Neural cell (in vitro differentiated cells): ENCODE measurements at regions not wholly inside any gene's neighbourhood (a gene's known extent, or its start where the extent isn't known, plus 50 kb on each side); places are given as distances from the start of the nearest gene placed in this dataset.
"Not testable (repeated sequence)": the region's sequence is repeated elsewhere in the genome, so short reads cannot be mapped to it uniquely, and the experiment has no call there.

Experiments
- H2AFZ ChIP-seq: fragments of 200-600, 300-800 bp; sonication (generic), shearing (Covaris generic); 2 replicates; pipeline ENCODE4 v1.6.0; 2014; ENCODE audit warnings: low read depth, mild to moderate bottlenecking, antibody characterized with exemption, low read length, moderate library complexity
- H3F3A ChIP-seq: fragments of 200-600 bp; shearing (Covaris generic); 2 replicates; pipeline ENCODE4 v1.6.1; 2016; ENCODE audit warnings: mild to moderate bottlenecking, moderate library complexity, mixed read lengths, antibody characterized with exemption, low read length; ENCODE audit not compliant: insufficient read depth, poor library complexity, severe bottlenecking
- H3K27ac ChIP-seq: fragments of 200-600, 300-800 bp; sonication (generic), shearing (Covaris generic); 2 replicates; pipeline ENCODE4 v1.5.1; 2014; ENCODE audit warnings: mild to moderate bottlenecking, low read length, moderate library complexity
- H3K27me3 ChIP-seq: fragments of 300-800, 200-600 bp; sonication (generic), shearing (Covaris generic); 2 replicates; pipeline ENCODE4 v1.6.0; 2014; ENCODE audit warnings: mild to moderate bottlenecking, low read depth, low read length, moderate library complexity; ENCODE audit not compliant: insufficient read depth
- H3K36me3 ChIP-seq: fragments of 300-800, 200-600 bp; sonication (generic), shearing (Covaris generic); 2 replicates; pipeline ENCODE4 v1.5.1; 2014; ENCODE audit warnings: mild to moderate bottlenecking, antibody characterized with exemption, low read length, moderate library complexity; ENCODE audit not compliant: insufficient read depth
- H3K4me2 ChIP-seq: fragments of 300-800, 200-600 bp; sonication (generic), shearing (Covaris generic); 2 replicates; pipeline ENCODE4 v1.6.0; 2014; ENCODE audit warnings: mild to moderate bottlenecking, low read length
- H3K4me3 ChIP-seq: fragments of 300-800, 200-600 bp; sonication (generic), shearing (Covaris generic); 2 replicates; pipeline ENCODE4 v1.5.1; 2014; ENCODE audit warnings: mild to moderate bottlenecking, low read length, moderate library complexity
- H3K79me2 ChIP-seq: fragments of 200-600 bp; shearing (Covaris generic); replicated peaks from 2 replicates; pipeline ENCODE4 v1.6.0; 2014; ENCODE audit warnings: mild to moderate bottlenecking, low read length, moderate library complexity; ENCODE audit not compliant: insufficient read depth
- H3K9ac ChIP-seq: fragments of 300-800, 200-600 bp; sonication (generic), shearing (Covaris generic); 2 replicates; pipeline ENCODE4 v1.6.1; 2016; ENCODE audit warnings: mild to moderate bottlenecking, low read length, mixed read lengths
- H3K9me2 ChIP-seq: fragments of 200-600 bp; shearing (Covaris generic); 2 replicates; pipeline ENCODE4 v1.6.1; 2016; ENCODE audit warnings: mild to moderate bottlenecking, low read length, mixed read lengths; ENCODE audit not compliant: insufficient read depth
- H3K9me3 ChIP-seq: fragments of 200-600, 300-800 bp; sonication (generic), shearing (Covaris generic); 2 replicates; pipeline ENCODE4 v1.6.1; 2016; ENCODE audit warnings: mild to moderate bottlenecking, mixed run types, low read length, moderate library complexity, mixed read lengths
- H4K20me1 ChIP-seq: fragments of 200-600 bp; shearing (Covaris generic); 2 replicates; pipeline ENCODE4 v1.6.1; 2016; ENCODE audit warnings: mild to moderate bottlenecking, mixed run types; ENCODE audit not compliant: insufficient read depth
- EP300 ChIP-seq: fragments of 450-650 bp; conservative IDR thresholded peaks from 2 replicates; pipeline ENCODE4 v1.6.1; 2014; ENCODE audit warnings: antibody characterized with exemption, mild to moderate bottlenecking, moderate library complexity; ENCODE audit not compliant: poor library complexity, severe bottlenecking
- EZH2 ChIP-seq: fragments of 200-600, 300-800 bp; shearing (Covaris generic), sonication (generic); IDR thresholded peaks from 2 replicates; pipeline ENCODE4 v1.6.1; 2014; ENCODE audit warnings: antibody characterized with exemption, low read length, borderline replicate concordance, mild to moderate bottlenecking; ENCODE audit not compliant: insufficient read depth, poor library complexity, severe bottlenecking
- MXI1 ChIP-seq: fragments of 450-650 bp; conservative IDR thresholded peaks from 2 replicates; pipeline ENCODE4 v1.6.1; 2014; ENCODE audit warnings: antibody characterized with exemption, mild to moderate bottlenecking; ENCODE audit not compliant: poor library complexity, severe bottlenecking
- POLR2AphosphoS5 ChIP-seq: IDR thresholded peaks from 2 replicates; pipeline ENCODE4 v1.6.1; 2012
- RAD21 ChIP-seq: fragments of 450-650 bp; conservative IDR thresholded peaks from 2 replicates; pipeline ENCODE4 v1.6.1; 2014; ENCODE audit warnings: antibody characterized with exemption, mild to moderate bottlenecking, moderate library complexity
- REST ChIP-seq: IDR thresholded peaks from 2 replicates; pipeline ENCODE4 v1.6.1; 2012; ENCODE audit warnings: borderline replicate concordance
- SMC3 ChIP-seq: fragments of 450-650 bp; conservative IDR thresholded peaks from 2 replicates; pipeline ENCODE4 v1.6.1; 2014; ENCODE audit warnings: antibody characterized with exemption, mild to moderate bottlenecking, moderate library complexity; ENCODE audit not compliant: poor library complexity
- TAF1 ChIP-seq: IDR thresholded peaks from 2 replicates; pipeline ENCODE4 v1.6.1; 2012; ENCODE audit warnings: low read depth
- TF ChIP-seq, protein P1 (sequence below): fragments of 450-650 bp; IDR thresholded peaks from 2 replicates; pipeline ENCODE4 v1.5.1; 2014; ENCODE audit warnings: antibody characterized with exemption, mild to moderate bottlenecking, moderate library complexity; ENCODE audit not compliant: poor library complexity, severe bottlenecking

GRCh38 chr14:38357557-38357956 is 101.7 kb upstream of the CLEC14A start:
- Histone ChIP-seq H3K79me2 (no peaks in the 10 kb centered on the region), H3K36me3 (no peaks in the 10 kb centered on the region), H3K27ac (no peak overlapping the region), H4K20me1 (no peaks in the 10 kb centered on the region), H3K27me3 (no peaks in the 10 kb centered on the region), H2AFZ (no peak overlapping the region), H3K4me2 (no peak overlapping the region), H3K4me3 (no peak overlapping the region), H3K9ac (no peak overlapping the region), H3K9me3 (no peaks in the 10 kb centered on the region), H3F3A (no peaks in the 10 kb centered on the region), H3K9me2 (no peaks in the 10 kb centered on the region)
- TF ChIP-seq MXI1 (no peak), POLR2AphosphoS5 (no peak), RAD21 (no peak), EP300 (no peak), TAF1 (no peak), REST (no peak), EZH2 (no peak), SMC3 (no peak)
- TF ChIP-seq, protein P1, sequence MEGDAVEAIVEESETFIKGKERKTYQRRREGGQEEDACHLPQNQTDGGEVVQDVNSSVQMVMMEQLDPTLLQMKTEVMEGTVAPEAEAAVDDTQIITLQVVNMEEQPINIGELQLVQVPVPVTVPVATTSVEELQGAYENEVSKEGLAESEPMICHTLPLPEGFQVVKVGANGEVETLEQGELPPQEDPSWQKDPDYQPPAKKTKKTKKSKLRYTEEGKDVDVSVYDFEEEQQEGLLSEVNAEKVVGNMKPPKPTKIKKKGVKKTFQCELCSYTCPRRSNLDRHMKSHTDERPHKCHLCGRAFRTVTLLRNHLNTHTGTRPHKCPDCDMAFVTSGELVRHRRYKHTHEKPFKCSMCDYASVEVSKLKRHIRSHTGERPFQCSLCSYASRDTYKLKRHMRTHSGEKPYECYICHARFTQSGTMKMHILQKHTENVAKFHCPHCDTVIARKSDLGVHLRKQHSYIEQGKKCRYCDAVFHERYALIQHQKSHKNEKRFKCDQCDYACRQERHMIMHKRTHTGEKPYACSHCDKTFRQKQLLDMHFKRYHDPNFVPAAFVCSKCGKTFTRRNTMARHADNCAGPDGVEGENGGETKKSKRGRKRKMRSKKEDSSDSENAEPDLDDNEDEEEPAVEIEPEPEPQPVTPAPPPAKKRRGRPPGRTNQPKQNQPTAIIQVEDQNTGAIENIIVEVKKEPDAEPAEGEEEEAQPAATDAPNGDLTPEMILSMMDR, result no peak

- H3K4me3 ChIP-seq, H3K4me2 ChIP-seq, H3K9me3 ChIP-seq, H3K36me3 ChIP-seq, H2AFZ ChIP-seq, H3K27ac ChIP-seq, H3K79me2 ChIP-seq, H3K9ac ChIP-seq, H3F3A ChIP-seq, H3K9me2 ChIP-seq, H3K27me3 ChIP-seq, H4K20me1 ChIP-seq: not testable (repeated sequence)
Observed at GRCh38 chr14:38355473-38355872, 99.6 kb upstream of the CLEC14A start.

DNA sequence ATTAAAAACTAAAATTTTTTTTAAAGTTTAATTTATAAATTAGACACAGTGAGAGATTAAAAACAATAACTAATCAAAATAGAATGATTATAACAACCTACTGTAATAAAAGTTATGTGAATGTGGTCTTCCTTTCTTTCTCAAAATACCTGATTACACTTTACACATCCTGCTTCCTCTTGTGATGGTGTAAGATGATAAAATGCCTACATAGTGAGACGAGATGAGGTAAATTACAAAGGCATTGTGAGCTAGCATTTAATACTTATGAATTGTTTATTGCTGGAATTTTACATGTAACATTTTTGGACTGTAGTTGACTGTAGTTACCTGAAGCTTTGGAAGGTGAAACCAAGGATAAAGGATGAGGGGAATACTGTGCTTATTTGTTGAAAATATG is 94.2 kb upstream of the CLEC14A start:
- Histone ChIP-seq H3K27me3 (no peaks in the 10 kb centered on the region), H3F3A (no peaks in the 10 kb centered on the region), H3K9ac (no peak overlapping the region), H3K4me3 (no peak overlapping the region), H3K4me2 (no peak overlapping the region), H3K79me2 (no peaks in the 10 kb centered on the region), H4K20me1 (no peaks in the 10 kb centered on the region), H3K36me3 (no peaks in the 10 kb centered on the region), H3K9me3 (no peaks in the 10 kb centered on the region), H2AFZ (no peak overlapping the region), H3K27ac (no peak overlapping the region), H3K9me2 (no peaks in the 10 kb centered on the region)
- TF ChIP-seq REST (no peak), EP300 (no peak), EZH2 (no peak), MXI1 (no peak), POLR2AphosphoS5 (no peak), RAD21 (no peak), TAF1 (no peak)
- TF ChIP-seq, protein P1, result no peak
